ENCODE measurements at regions not wholly inside any gene's neighbourhood (a gene's known extent, or its start where the extent isn't known, plus 50 kb on each side); places are given as distances from the start of the nearest gene placed in this dataset.

DNA sequence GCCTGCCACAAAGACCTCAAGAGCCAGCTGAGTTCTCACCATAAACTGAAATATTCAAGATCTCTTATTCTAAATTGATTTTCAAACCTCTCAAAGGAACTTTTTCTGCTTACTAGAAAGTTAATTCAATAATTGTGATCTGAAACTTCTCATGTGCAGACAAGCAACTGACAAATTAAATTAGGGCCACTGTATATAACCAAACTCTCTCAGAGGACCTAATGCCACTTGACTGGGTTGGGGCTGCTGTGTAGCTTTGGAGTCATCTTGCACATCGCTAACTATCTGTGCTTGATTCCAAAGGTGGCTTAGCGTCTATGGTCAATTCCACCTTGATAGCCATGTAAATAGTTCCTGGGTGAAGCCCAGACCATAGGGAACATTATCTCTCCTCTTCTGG is 345.2 kb downstream of the GPR37 start:
- H3T11ph ChIP-seq (ENCODE audit: low read length) = no peak overlapping the region
- Mint-ChIP-seq H3K36me3 (ENCODE audit: insufficient read depth in 1 of 3, low read depth in 3 of 3) (no peaks in the 10 kb centered on the region), H3K4me3 (no peak overlapping the region), H3K27ac (no peak overlapping the region), H3K9me3 (no peaks in the 10 kb centered on the region), H3K27me3 (ENCODE audit: low read depth) (no peaks in the 10 kb centered on the region), H3K4me1 (no peaks in the 10 kb centered on the region)
- H3K9me3 ChIP-seq (ENCODE audit: control insufficient read depth, low read depth, low read length) = no peaks in the 10 kb centered on the region
- no peak overlapping the region for H3K4ac ChIP-seq (ENCODE audit: low read depth, low read length)
- no peaks in the 10 kb centered on the region for H4K20me1 ChIP-seq (ENCODE audit: control insufficient read depth, insufficient read depth, insufficient read length)
- H2BK20ac ChIP-seq (ENCODE audit: low read depth, low read length, poor library complexity, severe bottlenecking) = no peak overlapping the region
- H3K4me2 ChIP-seq (ENCODE audit: insufficient read depth, insufficient read length, low read length) = no peak overlapping the region
- no peak overlapping the region for H2BK12ac ChIP-seq (ENCODE audit: insufficient read length, low read depth, low read length)
- H4K5ac ChIP-seq (ENCODE audit: insufficient read length, low read depth, low read length) = no peak overlapping the region
- no CpG with 5 or more reads among the region's 2 CpGs for WGBS (ENCODE audit: extremely low coverage, insufficient read length, low lambda C conversion rate)
- H2BK15ac ChIP-seq (ENCODE audit: low read depth, low read length) = no peak overlapping the region
- no peak for DNase-seq
- H3K79me2 ChIP-seq (ENCODE audit: insufficient read depth, low read length) = no peaks in the 10 kb centered on the region
- H3K14ac ChIP-seq (ENCODE audit: insufficient read depth, low read length) = no peak overlapping the region
- no peak overlapping the region for H2BK120ac ChIP-seq (ENCODE audit: low read depth, low read length, poor library complexity, severe bottlenecking)
- no peak overlapping the region for H2AK5ac ChIP-seq (ENCODE audit: insufficient read length, low read length)
- H4K8ac ChIP-seq (replicated peaks; ENCODE audit: insufficient read length, low read depth, low read length) = no peak overlapping the region
- no peak overlapping the region for H3K23ac ChIP-seq (ENCODE audit: insufficient read length, low read depth, low read length)
- no peak overlapping the region for H2AFZ ChIP-seq (ENCODE audit: low read length)
- H3K9ac ChIP-seq (ENCODE audit: extremely low read depth, insufficient read length, low read length) = no peak overlapping the region
- H2BK5ac ChIP-seq (ENCODE audit: insufficient read length, low read length) = no peak overlapping the region
- no peaks in the 10 kb centered on the region for H3K27me3 ChIP-seq (ENCODE audit: insufficient read depth, low read length)
- H4K91ac ChIP-seq (ENCODE audit: insufficient read length, low read depth, low read length) = no peak overlapping the region
- no peaks in the 10 kb centered on the region for H3K4me1 ChIP-seq (ENCODE audit: insufficient read depth, low read length)
- no peaks in the 10 kb centered on the region for H3K79me1 ChIP-seq (ENCODE audit: insufficient read depth, low read depth, low read length, poor library complexity, severe bottlenecking)
- H3K23me2 ChIP-seq (ENCODE audit: insufficient read length, low read depth, low read length, poor library complexity, severe bottlenecking) = no peaks in the 10 kb centered on the region
- H3K18ac ChIP-seq (ENCODE audit: insufficient read length, low read depth, low read length) = no peak overlapping the region
- H3K27ac ChIP-seq (ENCODE audit: insufficient read length, low read depth, low read length) = no peak overlapping the region
- TF ChIP-seq, protein P1, sequence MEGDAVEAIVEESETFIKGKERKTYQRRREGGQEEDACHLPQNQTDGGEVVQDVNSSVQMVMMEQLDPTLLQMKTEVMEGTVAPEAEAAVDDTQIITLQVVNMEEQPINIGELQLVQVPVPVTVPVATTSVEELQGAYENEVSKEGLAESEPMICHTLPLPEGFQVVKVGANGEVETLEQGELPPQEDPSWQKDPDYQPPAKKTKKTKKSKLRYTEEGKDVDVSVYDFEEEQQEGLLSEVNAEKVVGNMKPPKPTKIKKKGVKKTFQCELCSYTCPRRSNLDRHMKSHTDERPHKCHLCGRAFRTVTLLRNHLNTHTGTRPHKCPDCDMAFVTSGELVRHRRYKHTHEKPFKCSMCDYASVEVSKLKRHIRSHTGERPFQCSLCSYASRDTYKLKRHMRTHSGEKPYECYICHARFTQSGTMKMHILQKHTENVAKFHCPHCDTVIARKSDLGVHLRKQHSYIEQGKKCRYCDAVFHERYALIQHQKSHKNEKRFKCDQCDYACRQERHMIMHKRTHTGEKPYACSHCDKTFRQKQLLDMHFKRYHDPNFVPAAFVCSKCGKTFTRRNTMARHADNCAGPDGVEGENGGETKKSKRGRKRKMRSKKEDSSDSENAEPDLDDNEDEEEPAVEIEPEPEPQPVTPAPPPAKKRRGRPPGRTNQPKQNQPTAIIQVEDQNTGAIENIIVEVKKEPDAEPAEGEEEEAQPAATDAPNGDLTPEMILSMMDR (conservative IDR thresholded peaks at IDR 0.05) = no peak
- H3K56ac ChIP-seq (ENCODE audit: insufficient read length, low read depth, low read length) = no peak overlapping the region

Measured in H9 (cell line).